ENCODE measurements at regions not wholly inside any gene's neighbourhood (a gene's known extent, or its start where the extent isn't known, plus 50 kb on each side); places are given as distances from the start of the nearest gene placed in this dataset.
"Not testable (repeated sequence)": the region's sequence is repeated elsewhere in the genome, so short reads cannot be mapped to it uniquely, and the experiment has no call there.

DNA sequence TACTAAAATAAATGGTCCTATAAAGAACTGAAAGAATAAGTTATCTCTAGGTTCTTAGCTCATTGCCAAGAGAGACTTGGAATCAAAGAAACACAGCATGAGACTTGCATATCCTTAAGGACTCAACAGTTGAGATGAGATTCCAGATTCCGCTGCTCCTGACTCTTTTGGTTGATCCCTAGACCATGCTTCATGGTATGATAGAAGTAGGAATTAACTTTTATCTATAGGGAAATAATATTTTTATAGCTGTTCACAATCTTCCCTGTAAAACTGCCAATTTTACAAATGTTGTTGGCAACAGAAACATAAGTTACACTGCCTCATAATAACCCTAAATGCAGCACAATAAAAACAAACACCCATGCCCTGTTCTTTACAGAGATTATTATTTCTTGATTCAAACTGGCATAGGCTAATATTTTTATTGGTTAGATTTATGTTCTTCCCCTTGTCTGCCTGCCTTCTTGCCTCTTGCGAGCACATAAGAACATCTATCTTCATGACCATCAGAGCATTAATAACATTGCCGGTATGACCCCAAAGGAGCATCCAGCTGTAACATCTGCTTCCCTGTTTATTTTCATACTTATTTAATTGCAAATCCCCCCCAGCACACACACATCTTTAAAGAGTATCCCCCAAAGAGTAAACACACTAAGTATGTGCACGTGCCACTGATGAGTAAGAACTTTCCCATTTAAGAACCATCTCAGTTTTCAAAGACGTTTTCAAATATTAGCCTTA, 735.7 kb upstream of the SLC8A1 start:
- DNase-seq: no peak

- DNase-seq: no peak
Measured at GRCh38 chr2:41194230-41194629, 742.3 kb upstream of the SLC8A1 start.

DNA sequence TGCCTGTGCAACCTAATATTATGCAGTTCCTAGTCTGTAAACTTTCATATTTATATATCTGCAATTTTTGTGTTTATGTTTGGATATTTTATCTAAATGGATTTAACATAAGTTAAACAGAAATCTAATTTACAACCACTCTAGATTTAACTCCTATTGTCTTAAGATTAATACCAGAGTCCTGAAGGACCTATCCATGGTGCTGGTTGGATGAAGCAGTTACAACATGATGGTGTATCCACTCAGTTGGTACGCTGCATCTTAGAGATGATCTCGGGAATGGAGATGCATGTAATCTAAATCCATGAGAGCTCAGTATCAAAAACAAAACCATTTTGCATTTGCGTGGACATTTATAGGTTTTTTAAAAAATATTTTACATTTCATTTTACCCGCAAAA, 745.9 kb upstream of the SLC8A1 start:
- DNase-seq: no peak

DNA sequence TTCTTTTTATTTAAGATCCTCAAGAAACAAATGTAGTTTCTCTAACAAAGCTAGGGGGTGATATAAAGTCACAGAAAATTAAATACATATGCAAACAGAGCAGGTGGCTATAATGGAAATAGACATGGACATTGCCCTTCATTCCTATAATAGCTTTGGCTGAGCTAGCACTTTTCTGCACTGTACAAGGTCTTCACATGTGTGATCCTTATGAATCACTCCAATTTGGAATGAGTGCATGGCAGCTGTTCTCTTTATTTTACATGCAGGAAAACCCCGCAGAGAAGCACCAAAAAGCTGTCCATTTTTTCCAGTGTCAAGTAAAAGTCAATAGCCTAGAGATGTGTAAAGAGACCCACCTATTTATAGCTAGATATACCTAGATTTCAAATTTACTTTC, 747.4 kb upstream of the SLC8A1 start:
- no peak for DNase-seq

DNA sequence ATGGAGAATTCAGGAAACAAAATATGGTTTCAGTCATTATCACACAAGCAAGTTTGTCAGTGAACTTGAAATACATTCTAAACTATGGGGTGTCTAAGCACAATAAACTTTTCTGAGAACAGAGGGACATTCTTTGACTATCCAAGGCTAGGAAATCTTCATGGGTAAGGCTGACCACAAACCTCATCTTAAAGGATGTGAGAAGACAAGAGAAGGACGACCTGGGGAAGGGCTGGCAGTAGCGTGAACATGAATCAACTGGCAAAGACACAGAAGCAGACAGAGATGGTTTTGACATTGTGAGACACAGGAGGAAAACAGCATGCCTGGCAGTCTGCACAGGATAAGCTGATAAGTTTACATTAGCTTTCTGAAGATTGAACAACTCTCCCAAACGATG, 752.4 kb upstream of the SLC8A1 start:
- no peak for DNase-seq

GRCh38 chr2:41206004-41206403, 754.1 kb upstream of the SLC8A1 start:
- no peak for DNase-seq

DNA sequence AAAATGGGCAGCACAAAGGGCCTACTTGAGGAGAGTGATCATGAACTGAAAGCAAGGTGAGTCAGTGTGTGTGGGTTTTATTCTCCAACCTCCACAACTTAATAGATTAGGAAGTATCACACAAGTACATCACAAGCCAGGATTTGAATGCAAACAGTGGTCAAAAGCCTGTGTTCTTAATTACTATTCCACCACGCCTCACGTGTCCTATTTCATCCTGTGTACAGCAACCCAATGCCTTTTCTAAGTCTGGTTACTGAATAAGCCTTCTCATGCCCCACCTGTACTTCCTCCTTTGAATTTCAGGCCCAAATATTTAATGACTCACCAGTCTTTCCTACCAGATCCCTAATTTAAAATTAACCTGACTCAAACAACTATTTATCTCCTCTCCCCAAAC, 755.7 kb upstream of the SLC8A1 start:
- no peak for DNase-seq

- not testable (repeated sequence) for DNase-seq
Measured at GRCh38 chr2:41210030-41210429, 758.1 kb upstream of the SLC8A1 start.

- DNase-seq: no peak
Measured at GRCh38 chr2:41216978-41217377, 765.1 kb upstream of the SLC8A1 start.

- no peak for DNase-seq
Measured at GRCh38 chr2:41222593-41222992, 770.7 kb upstream of the SLC8A1 start.

- no peak for DNase-seq
Measured at GRCh38 chr2:41234093-41234492, 782.2 kb upstream of the SLC8A1 start.

- DNase-seq: no peak
Measured at GRCh38 chr2:41241325-41242000, 789.6 kb upstream of the SLC8A1 start.

- DNase-seq: no peak
Measured at GRCh38 chr2:41242001-41242331, 790.1 kb upstream of the SLC8A1 start.

DNA sequence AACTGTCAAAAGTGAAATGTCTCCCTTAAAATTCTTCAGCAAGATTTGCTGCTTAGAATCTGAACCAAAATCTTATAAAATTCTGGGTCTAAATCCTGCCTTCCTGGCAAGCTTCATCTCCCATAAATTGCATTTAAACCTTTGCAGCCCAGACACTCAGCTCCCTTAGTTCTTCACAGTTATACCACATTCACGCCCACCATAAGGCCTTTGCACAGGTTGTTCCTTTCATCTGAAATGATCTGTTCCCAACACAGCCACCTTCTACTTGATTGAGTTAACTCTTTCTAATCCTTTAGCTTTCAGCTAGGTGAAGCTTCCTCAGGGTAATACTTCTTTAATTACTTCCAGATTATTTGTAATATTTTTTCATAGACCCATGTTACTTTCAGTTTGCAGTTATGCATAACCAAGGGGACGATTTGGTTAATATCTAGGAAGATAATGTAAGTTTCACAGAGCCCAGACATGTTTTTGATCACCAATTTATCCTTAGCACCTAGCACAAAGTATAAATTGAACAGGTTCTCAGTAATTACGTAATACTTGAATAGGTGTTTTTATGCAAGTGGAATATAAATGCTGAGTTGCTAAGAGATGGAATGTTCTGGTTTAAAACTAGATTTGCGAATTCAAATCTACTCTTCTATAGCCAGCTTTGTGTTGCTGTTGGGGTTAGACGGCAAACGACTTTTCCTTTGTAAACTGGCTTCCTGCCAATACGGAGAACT, 779.7 kb upstream of the PKDCC start:
- DNase-seq: no peak

DNA sequence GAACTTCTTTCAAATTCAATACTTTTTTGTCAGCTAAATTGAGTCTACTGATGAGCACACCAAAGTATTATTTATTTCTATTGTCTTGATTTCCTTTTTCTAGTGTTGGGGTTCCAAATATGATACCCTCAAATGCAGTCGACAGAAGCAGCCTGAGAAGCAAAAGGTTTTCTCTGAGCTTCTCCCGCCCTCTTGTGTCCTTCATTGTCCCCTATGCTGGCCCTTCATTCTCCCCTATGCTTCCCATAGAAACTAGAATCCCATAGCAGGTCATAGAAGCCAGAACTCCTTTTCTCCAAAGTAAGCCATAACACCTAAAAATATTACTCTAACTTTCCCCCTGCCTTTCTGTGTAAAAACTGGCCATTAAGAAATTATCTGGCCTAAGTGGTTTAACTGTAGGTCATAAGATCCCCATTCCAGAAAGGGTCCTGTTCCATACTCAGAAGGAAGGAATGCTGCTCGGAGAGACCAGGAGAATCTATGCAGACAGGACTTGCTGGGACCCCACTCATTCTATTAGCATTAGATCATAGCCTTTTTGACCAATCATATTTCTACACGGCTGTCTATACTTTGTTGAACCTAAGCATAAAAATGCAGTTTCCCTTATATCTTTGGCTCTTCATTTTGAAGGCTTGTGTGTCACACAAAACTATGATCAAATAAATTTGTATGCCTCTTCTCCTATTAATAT, 764.6 kb upstream of the PKDCC start:
- DNase-seq: no peak

DNA sequence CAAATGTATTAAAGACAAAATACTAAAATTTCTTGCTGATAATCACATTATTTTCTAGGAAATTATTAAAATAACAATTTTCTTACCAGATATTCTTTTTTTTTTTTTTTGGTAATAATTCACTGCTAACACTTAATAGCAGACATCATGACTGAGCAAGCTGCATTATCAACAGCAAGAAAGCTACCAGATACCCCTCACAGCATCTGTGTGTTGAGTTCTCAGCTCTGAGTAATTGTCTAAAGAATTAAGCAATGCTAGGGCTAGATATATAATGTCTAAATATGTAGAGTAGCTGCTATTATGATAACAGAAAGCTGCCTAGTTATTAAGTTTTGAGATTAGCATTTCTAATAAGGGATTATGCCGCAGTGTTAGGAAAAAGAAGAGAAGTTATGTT, 754.3 kb upstream of the PKDCC start:
- no peak for DNase-seq

GRCh38 chr2:41294331-41294730, 753.5 kb upstream of the PKDCC start:
- DNase-seq: no peak

- no peak for DNase-seq
Measured at GRCh38 chr2:41313082-41313481, 734.7 kb upstream of the PKDCC start.

GRCh38 chr2:41314511-41315070, 733.2 kb upstream of the PKDCC start:
- DNase-seq: no peak

DNA sequence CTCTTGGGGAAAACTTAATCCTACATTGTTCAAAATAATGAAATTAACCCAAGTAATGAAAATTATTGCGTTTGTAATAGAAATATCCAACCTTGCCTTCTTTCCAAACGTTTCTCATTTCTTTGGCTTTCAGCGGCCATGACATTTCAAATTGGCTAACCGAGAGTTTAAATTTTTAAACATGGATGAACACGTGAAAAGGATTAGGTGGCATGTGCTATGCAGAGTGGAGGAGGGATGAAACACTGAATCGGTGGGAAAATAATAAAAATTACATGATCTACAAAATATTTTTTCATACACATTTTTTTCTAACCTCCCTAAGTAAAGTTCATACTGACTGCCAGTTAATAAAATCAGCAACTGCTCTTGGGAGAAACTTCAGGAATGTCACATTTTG, 728.4 kb upstream of the PKDCC start:
- no peak for DNase-seq

- DNase-seq: no peak
Measured at GRCh38 chr2:41320491-41320890, 727.3 kb upstream of the PKDCC start.

DNA sequence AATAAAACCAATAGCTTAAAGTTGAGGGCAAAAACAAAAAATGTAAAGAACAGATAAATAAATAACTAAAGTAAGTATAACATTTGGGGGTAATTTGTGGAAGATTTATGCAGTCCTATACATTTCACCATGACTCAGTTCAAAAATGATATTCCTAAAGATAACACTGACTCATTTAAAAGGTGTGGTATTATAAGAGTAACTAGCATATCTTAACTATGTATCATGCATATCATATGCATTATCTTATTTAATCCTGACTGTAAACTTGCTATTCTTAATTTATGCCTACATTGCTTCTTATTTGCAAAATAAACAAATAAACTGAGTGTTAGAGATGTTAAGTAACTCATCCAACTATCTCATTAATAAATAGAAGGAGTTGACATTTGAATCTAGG, 726.5 kb upstream of the PKDCC start:
- DNase-seq: no peak

DNA sequence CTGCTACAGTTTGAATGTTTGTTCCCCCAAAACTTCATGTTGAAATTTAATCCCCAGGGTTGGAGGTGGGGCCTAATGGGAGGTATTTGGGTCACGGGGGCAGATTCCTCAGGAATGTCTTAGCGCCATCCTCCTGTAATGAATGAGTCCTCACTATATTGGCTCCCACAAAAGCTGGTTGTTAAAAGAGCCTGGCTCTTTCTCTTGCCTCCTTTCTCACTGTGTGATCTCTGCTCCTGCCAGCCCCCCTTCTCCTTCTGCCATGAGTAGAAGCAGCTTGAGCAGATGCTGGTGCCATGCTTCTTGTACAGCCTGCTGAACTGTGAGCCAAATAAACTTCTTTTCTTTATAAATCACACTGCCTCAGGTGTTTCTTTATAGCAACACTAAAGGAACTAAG, 721.0 kb upstream of the PKDCC start:
- no peak for DNase-seq

Data from NCI-H2107 (cell line).